Heart left ventricle (tissue), 16 donors: ENCODE measurements at regions not wholly inside any gene's neighbourhood (a gene's known extent, or its start where the extent isn't known, plus 50 kb on each side); places are given as distances from the start of the nearest gene placed in this dataset.

Source experiments
- ATAC-seq, 4 donors: fragments of 200-7000 bp; cut with Tn5 transposase; one replicate each; pipeline ENCODE4 v1.9.1; 2020 to 2022; ENCODE audit warnings: moderate library complexity in 4 of 4, mild to moderate bottlenecking in 3 of 4, moderate number of reproducible peaks in 1 of 4
- DNase-seq, 5 donors: peaks; one replicate each; pipeline ENCODE4 v3.0.0-alpha.2; 2020
- H3K27ac ChIP-seq, 12 donors: fragments of 200-600 bp; sonication (generic) in 4 of 12; one replicate each; pipeline versions ENCODE4 v1.5.0 to v1.8.0; 2016 to 2022; ENCODE audit warnings: mild to moderate bottlenecking in 2 of 12
- H3K27me3 ChIP-seq, 9 donors: fragments of 200-600 bp; sonication (generic) in 2 of 9; one replicate each; pipeline versions ENCODE4 v1.5.1 to v1.8.0; 2016 to 2022; ENCODE audit warnings: mild to moderate bottlenecking in 3 of 9
- H3K36me3 ChIP-seq, 9 donors: fragments of 200-600 bp; sonication (generic) in 2 of 9; one replicate each; pipeline versions ENCODE4 v1.5.0 to v1.8.0; 2018 to 2022; ENCODE audit warnings: mild to moderate bottlenecking in 2 of 9
- H3K4me1 ChIP-seq, 12 donors: fragments of 200-600 bp; sonication (generic) in 4 of 12; one replicate each; pipeline versions ENCODE4 v1.5.0 to v1.8.0; 2016 to 2022; ENCODE audit warnings: mild to moderate bottlenecking in 3 of 12
- H3K4me3 ChIP-seq, 12 donors: fragments of 200-600 bp; sonication (generic) in 4 of 12; one replicate each; pipeline versions ENCODE4 v1.5.0 to v1.8.0; 2017 to 2022; ENCODE audit warnings: mild to moderate bottlenecking in 9 of 12, moderate library complexity in 4 of 12
- H3K9me3 ChIP-seq, 12 donors: fragments of 200-600 bp; sonication (generic) in 4 of 12; one replicate each; pipeline versions ENCODE4 v1.5.0 to v1.8.0; 2016 to 2022; ENCODE audit warnings: mild to moderate bottlenecking in 1 of 12
- POLR2A ChIP-seq, 2 donors: fragments of 450-650 bp; IDR thresholded peaks; one replicate each; pipeline ENCODE4 v1.6.1; 2017; ENCODE audit warnings: antibody characterized with exemption in 2 of 2, mild to moderate bottlenecking in 2 of 2, moderate library complexity in 2 of 2
- WGBS, 4 donors: extraction: QIAGEN DNeasy Blood & Tissue Kit in 2 of 4; methylation state at CpG; one replicate each; pipeline versions ENCODE4 v1.1.5 to v1.1.7; 2013 to 2018; 5-methylcytosine and 5-hydroxymethylcytosine counted together
- intact Hi-C, 10 donors: fragments of 100-400 bp; cut with DNase I; formaldehyde crosslinking; loops; one replicate each; pipeline versions ENCODE4 v1.11.1 to v1.14.2; 2022
- TF ChIP-seq, protein P1 (sequence below), 12 donors: fragments of 200-600 bp; sonication (generic) in 4 of 12; IDR thresholded peaks; one replicate each; pipeline versions ENCODE4 v1.5.0 to v1.8.0; 2018 to 2022; ENCODE audit warnings: antibody characterized with exemption in 12 of 12, mild to moderate bottlenecking in 5 of 12
- donor health status: ischemic (EF 13 %, LVEDD 7.1; RV severe dilation, severe dysfunction).
- donor health status: healthy with polysubstance abuse.
- donor health status: DM: no; HTN: yes; CAD: no.
- donor health status: DM: no; HTN: no; CAD: no.
- donor health status: ischemic (EF 25% LVEDD 6.9; RV normal size, moderate dysfunction).
- donor health status: ischemic (EF 25% LVEDD 5.7; RV mildly dilated, moderate dysfunction).
- donor health status: healthy.
- donor health status: DM: yes; HTN: yes; CAD: no.
- donor health status: ischemic (EF 35%, LVEDD 5.7; RV mildly dilated, moderate dysfunction).
- donor health status: nonischemic (EF 11% LVEDD 7.7; RV severe dilation, severe dysfunction).
- donor health status: DM: yes; HTN: yes; CAD: no.
- donor health status: PGD.
- donor health status: ischemic (EF 29% LVEDD 5.4; RV normal size, mild dysfunction).
- donor health status: nonischemic (EF 23%, LVEDD 6.1; RV moderate dilation, normal function).

DNA sequence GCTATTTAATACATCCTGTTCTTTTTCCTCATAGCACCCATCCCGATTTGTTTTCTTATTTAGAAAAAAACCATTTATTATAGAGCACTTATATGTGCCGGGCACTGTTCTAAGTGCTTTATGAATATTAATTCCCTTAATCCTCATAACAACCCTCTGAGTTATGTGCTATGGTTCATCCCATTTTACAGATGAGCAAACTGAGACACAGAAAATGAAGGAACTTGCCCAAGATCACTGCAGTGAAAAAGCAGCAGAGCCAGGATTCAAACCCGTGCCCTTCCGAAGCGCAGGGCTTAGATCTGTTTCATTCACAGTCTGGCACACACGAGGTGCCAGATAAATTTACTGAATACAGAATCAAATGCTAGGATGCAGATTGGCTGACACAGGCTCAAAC is 85.1 kb upstream of the ZC3H12A start:
- no peak for TF ChIP-seq POLR2A (IDR thresholded peaks at IDR 0.05)
- TF ChIP-seq, protein P1, sequence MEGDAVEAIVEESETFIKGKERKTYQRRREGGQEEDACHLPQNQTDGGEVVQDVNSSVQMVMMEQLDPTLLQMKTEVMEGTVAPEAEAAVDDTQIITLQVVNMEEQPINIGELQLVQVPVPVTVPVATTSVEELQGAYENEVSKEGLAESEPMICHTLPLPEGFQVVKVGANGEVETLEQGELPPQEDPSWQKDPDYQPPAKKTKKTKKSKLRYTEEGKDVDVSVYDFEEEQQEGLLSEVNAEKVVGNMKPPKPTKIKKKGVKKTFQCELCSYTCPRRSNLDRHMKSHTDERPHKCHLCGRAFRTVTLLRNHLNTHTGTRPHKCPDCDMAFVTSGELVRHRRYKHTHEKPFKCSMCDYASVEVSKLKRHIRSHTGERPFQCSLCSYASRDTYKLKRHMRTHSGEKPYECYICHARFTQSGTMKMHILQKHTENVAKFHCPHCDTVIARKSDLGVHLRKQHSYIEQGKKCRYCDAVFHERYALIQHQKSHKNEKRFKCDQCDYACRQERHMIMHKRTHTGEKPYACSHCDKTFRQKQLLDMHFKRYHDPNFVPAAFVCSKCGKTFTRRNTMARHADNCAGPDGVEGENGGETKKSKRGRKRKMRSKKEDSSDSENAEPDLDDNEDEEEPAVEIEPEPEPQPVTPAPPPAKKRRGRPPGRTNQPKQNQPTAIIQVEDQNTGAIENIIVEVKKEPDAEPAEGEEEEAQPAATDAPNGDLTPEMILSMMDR (IDR thresholded peaks at IDR 0.05), result no peak
- ATAC-seq (no peak), DNase-seq (no peak)
- no peaks in the 10 kb centered on the region for H3K36me3 ChIP-seq
- H3K9me3 ChIP-seq, result no peaks in the 10 kb centered on the region
- H3K4me1 ChIP-seq, result no peaks in the 10 kb centered on the region
- H3K27ac ChIP-seq, result no peak overlapping the region
- intact Hi-C loops, result no loop called here
- peaks cover 0 to 50% (median 3%) of the 10 kb centered on the region in 9 donors for H3K27me3 ChIP-seq
- WGBS, 4 donors, result 82 to 88% (median 86%) methylated on average over 6 of the region's 6 CpGs
- no peak overlapping the region for H3K4me3 ChIP-seq

GRCh38 chr1:37391211-37392011 is 83.0 kb upstream of the ZC3H12A start:
- H3K27me3 ChIP-seq, result peaks cover 0 to 71% (median 17%) of the 10 kb centered on the region in 9 donors
- no peaks in the 10 kb centered on the region for H3K36me3 ChIP-seq
- intact Hi-C loops, result no loop called here
- WGBS, 4 donors, result 7 to 23% (median 14%) methylated on average over 11 of the region's 11 CpGs
- H3K4me1 ChIP-seq, result no peaks in the 10 kb centered on the region
- no peaks in the 10 kb centered on the region for H3K9me3 ChIP-seq
- DNase-seq (no peak), ATAC-seq (no peak)
- H3K4me3 ChIP-seq, result no peak overlapping the region
- no peak overlapping the region for H3K27ac ChIP-seq
- TF ChIP-seq, protein P1 (IDR thresholded peaks at IDR 0.05), result no peak
- no peak for TF ChIP-seq POLR2A (IDR thresholded peaks at IDR 0.05)

GRCh38 chr1:37392051-37392450 is 82.3 kb upstream of the ZC3H12A start:
- intact Hi-C loops, result no loop called here
- Histone ChIP-seq H3K9me3 (no peaks in the 10 kb centered on the region), H3K36me3 (no peaks in the 10 kb centered on the region), H3K4me1 (no peaks in the 10 kb centered on the region), H3K27me3 (peaks cover 0 to 77% (median 17%) of the 10 kb centered on the region in 9 donors), H3K27ac (no peak overlapping the region), H3K4me3 (no peak overlapping the region)
- WGBS, 4 donors, result 68 to 77% (median 73%) methylated on average over 5 of the region's 5 CpGs
- DNase-seq (no peak), ATAC-seq (no peak)
- TF ChIP-seq, protein P1 (IDR thresholded peaks at IDR 0.05), result no peak
- TF ChIP-seq POLR2A (IDR thresholded peaks at IDR 0.05), result no peak

GRCh38 chr1:37393173-37394120 is 80.9 kb upstream of the ZC3H12A start:
- ATAC-seq (no peak), DNase-seq (no peak)
- Histone ChIP-seq H3K4me1 (no peaks in the 10 kb centered on the region), H3K36me3 (no peaks in the 10 kb centered on the region), H3K27me3 (peaks cover 0 to 87% (median 21%) of the 10 kb centered on the region in 9 donors), H3K9me3 (no peaks in the 10 kb centered on the region), H3K4me3 (no peak overlapping the region), H3K27ac (no peak overlapping the region)
- TF ChIP-seq, protein P1 (IDR thresholded peaks at IDR 0.05), result no peak
- TF ChIP-seq POLR2A (IDR thresholded peaks at IDR 0.05), result no peak
- 42 to 51% (median 46%) methylated on average over 11 of the region's 11 CpGs for WGBS, 4 donors
- intact Hi-C loops, result no loop called here
